K562 (cell line): ENCODE measurements at regions not wholly inside any gene's neighbourhood (a gene's known extent, or its start where the extent isn't known, plus 50 kb on each side); places are given as distances from the start of the nearest gene placed in this dataset.

Experiments
- DACH1 ChIP-seq: fragments of 450-650 bp; IDR thresholded peaks from 2 replicates; pipeline ENCODE4 v1.6.1; 2018; ENCODE audit not compliant: partially characterized antibody
- E2F3 ChIP-seq: fragments of 250-450 bp; sonication (Bioruptor Pico); IDR thresholded peaks from 2 replicates; pipeline ENCODE4 v1.4.0; 2020; ENCODE audit warnings: mild to moderate bottlenecking
- GABPB2 ChIP-seq: fragments of 250-450 bp; sonication (Bioruptor Pico); conservative IDR thresholded peaks from 2 replicates; pipeline ENCODE4 v1.5.1; 2021; ENCODE audit warnings: mild to moderate bottlenecking
- IRF9 ChIP-seq: fragments of 450-650 bp; IDR thresholded peaks from 2 replicates; pipeline ENCODE4 v1.6.1; 2016; ENCODE audit warnings: missing biosample characterization, missing genetic modification characterization
- JUND ChIP-seq, 2 experiments: IDR thresholded peaks; 2 replicates in 1 of 2; 3 replicates in 1 of 2; pipeline ENCODE4 v1.6.1; 2011; ENCODE audit warnings: borderline replicate concordance in 2 of 2, low read depth in 2 of 2, low read length in 2 of 2, improper control_type of control experiment in 1 of 2, missing biosample characterization in 1 of 2, missing genetic modification characterization in 1 of 2, missing genetic modification reagents in 1 of 2
- KAT8 ChIP-seq: fragments of 450-650 bp; IDR thresholded peaks from 2 replicates; pipeline ENCODE4 v1.6.1; 2016; ENCODE audit warnings: low read depth, mild to moderate bottlenecking
- MAFF ChIP-seq: IDR thresholded peaks from 2 replicates; pipeline ENCODE4 v1.6.1; 2012; ENCODE audit warnings: low read length, improper control_type of control experiment
- MITF ChIP-seq: IDR thresholded peaks from 2 replicates; pipeline ENCODE4 v1.6.1; 2014; ENCODE audit warnings: antibody characterized with exemption
- NFYB ChIP-seq: IDR thresholded peaks from 2 replicates; pipeline ENCODE4 v1.6.1; 2011; ENCODE audit warnings: mild to moderate bottlenecking, moderate library complexity; ENCODE audit not compliant: insufficient read length; ENCODE audit errors: extremely low read depth
- REST ChIP-seq, 2 experiments: fragments of 450-650 bp; formaldehyde crosslinking in 1 of 2; IDR thresholded peaks; 2 replicates each; pipeline versions ENCODE4 v1.4.0 to v1.6.1; 2014 to 2020; ENCODE audit warnings: mild to moderate bottlenecking in 2 of 2, borderline replicate concordance in 1 of 2, low read depth in 1 of 2
- SMC3 ChIP-seq: conservative IDR thresholded peaks from 2 replicates; pipeline ENCODE4 v1.6.1; 2011; ENCODE audit warnings: low read depth, low read length, improper control_type of control experiment; ENCODE audit not compliant: insufficient read depth
- TBL1XR1 ChIP-seq, 2 experiments: IDR thresholded peaks; 2 replicates each; pipeline ENCODE4 v1.6.1; 2012; ENCODE audit warnings: improper control_type of control experiment in 2 of 2, low read length in 2 of 2, mild to moderate bottlenecking in 1 of 2
- TBP ChIP-seq: optimal IDR thresholded peaks from 2 replicates; pipeline ENCODE3; 2011; ENCODE audit warnings: low read depth, low read length, improper control_type of control experiment
- TOE1 ChIP-seq, 2 experiments: fragments of 450-650 bp in 1 of 2; sonication (generic) in 1 of 2; formaldehyde crosslinking in 1 of 2; IDR thresholded peaks; 2 replicates each; pipeline versions ENCODE4 v1.7.1 to v1.8.0; 2016 to 2022; ENCODE audit warnings: borderline replicate concordance in 2 of 2, mild to moderate bottlenecking in 2 of 2, antibody characterized with exemption in 1 of 2, inconsistent platforms in 1 of 2, low read depth in 1 of 2, missing genetic modification reagents in 1 of 2, moderate library complexity in 1 of 2
- XRCC5 ChIP-seq: fragments of 200-400 bp; formaldehyde crosslinking; IDR thresholded peaks from 2 replicates; pipeline ENCODE4 v1.6.1; 2017; ENCODE audit warnings: low read depth, mild to moderate bottlenecking, low read length
- ZC3H8 ChIP-seq: fragments of 450-650 bp; IDR thresholded peaks from 2 replicates; pipeline ENCODE4 v1.6.1; 2017
- ZNF354B ChIP-seq: fragments of 250-450 bp; sonication (Bioruptor Pico); IDR thresholded peaks from 2 replicates; pipeline ENCODE4 v1.4.0; 2020
- ZNF561 ChIP-seq: fragments of 450-650 bp; formaldehyde crosslinking; conservative IDR thresholded peaks from 2 replicates; pipeline ENCODE4 v1.4.0; 2020; ENCODE audit warnings: mild to moderate bottlenecking, moderate library complexity
- ZNF785 ChIP-seq: fragments of 250-450 bp; sonication (Bioruptor Pico); IDR thresholded peaks from 2 replicates; pipeline ENCODE4 v1.4.0; 2020; ENCODE audit warnings: mild to moderate bottlenecking

DNA sequence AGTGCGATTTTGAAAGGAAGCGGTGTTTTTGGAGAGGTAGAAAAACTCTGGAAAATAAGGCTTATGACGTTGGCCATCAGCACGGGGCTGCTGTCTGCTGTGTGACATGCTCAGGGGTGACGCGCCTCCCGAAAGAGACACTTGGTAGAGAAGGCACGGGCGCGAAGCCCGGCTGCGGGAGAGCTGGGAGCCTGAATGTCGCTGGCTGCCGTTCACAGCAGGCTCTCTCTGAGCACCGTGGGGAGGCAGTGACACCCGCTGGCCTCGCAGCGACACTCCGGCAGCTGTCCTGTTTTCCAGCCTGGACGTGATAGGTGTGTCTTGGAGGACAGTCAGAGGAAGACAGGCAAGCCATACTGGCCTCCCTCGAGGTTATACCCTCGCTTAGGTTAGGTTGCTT lies 759.1 kb upstream of the RBFOX1 start (continued):
- TF ChIP-seq DACH1, result no peak
- no peak for TF ChIP-seq NFYB
- TF ChIP-seq MAFF, result no peak
- TF ChIP-seq ZC3H8, result no peak
- TF ChIP-seq XRCC5, result no peak
- no peak for TF ChIP-seq ZNF561 (CRISPR knock-in tag)
- no peak for TF ChIP-seq TOE1 (IDR thresholded peaks at IDR 0.05; ENCODE audit: borderline replicate concordance)
- no peak for TF ChIP-seq TOE1 (CRISPR knock-in tag; IDR thresholded peaks at IDR 0.05; ENCODE audit: borderline replicate concordance, low read depth)
- 0 out of 2 replicates have a peak, but pooled peaks have one; percentile 9 for TF ChIP-seq REST (IDR thresholded peaks at IDR 0.05; ENCODE audit: borderline replicate concordance)
- no peak for TF ChIP-seq REST (CRISPR knock-in tag; IDR thresholded peaks at IDR 0.05; ENCODE audit: low read depth)
- no peak for TF ChIP-seq KAT8
- 0 out of 2 replicates have a peak, but pooled peaks have one; percentile 6 for TF ChIP-seq SMC3
- TF ChIP-seq MITF, result no peak
- no peak for TF ChIP-seq TBL1XR1 (IDR thresholded peaks at IDR 0.05; ENCODE audit: low read length in 2 of 2)
- TF ChIP-seq GABPB2 (CRISPR knock-in tag), result no peak
- no peak for TF ChIP-seq IRF9 (tag)
- no peak for TF ChIP-seq E2F3
- TF ChIP-seq ZNF354B (CRISPR knock-in tag), result no peak
- TF ChIP-seq ZNF785 (CRISPR knock-in tag), result no peak
- TF ChIP-seq JUND (IDR thresholded peaks at IDR 0.05; ENCODE audit: borderline replicate concordance, low read depth, low read length), result no peak
- TF ChIP-seq JUND (tag; IDR thresholded peaks at IDR 0.05; ENCODE audit: borderline replicate concordance, low read depth, low read length), result no peak
- TF ChIP-seq TBP, result no peak
